ENCODE measurements at regions not wholly inside any gene's neighbourhood (a gene's known extent, or its start where the extent isn't known, plus 50 kb on each side); places are given as distances from the start of the nearest gene placed in this dataset.

DNA sequence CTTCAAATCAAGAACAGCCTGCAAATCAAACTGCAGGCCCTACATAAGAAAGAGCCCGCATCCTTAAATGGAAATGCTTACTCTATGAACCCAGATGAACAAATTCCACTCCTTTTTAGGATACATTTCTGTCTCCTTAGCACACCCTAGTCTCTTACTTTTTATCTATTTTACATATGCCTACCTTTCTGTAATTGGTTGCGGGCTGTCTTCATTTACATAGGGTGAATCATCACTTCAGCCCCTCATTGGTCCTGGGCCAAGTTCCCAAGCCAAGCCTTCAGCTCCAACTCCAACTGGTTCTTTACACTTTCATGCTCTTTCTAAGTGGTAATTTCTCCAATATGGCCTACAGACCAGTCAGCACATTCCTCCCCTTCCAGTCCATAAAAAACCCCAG is 219.3 kb downstream of the TRAM1L1 start:
- intact Hi-C loops (cut with micrococcal nuclease; ENCODE audit: unreplicated experiment) = no loop called here
- H3K9me3 ChIP-seq (ENCODE audit: control insufficient read depth, insufficient read depth, low read depth, low read length) = no peaks in the 10 kb centered on the region
- H3K36me3 ChIP-seq (ENCODE audit: control insufficient read depth, insufficient read depth, low read length) = no peaks in the 10 kb centered on the region
- H3K27ac ChIP-seq (ENCODE audit: low read length) = no peak overlapping the region
- H3K4me3 ChIP-seq (ENCODE audit: low read depth in 2 of 2, low read length in 2 of 2) = no peak overlapping the region
- H3K4me1 ChIP-seq (ENCODE audit: control insufficient read depth, insufficient read depth, low read length) = no peaks in the 10 kb centered on the region
- no peak for TF ChIP-seq SIN3A (IDR thresholded peaks at IDR 0.05; ENCODE audit: borderline replicate concordance, insufficient read depth, low read depth, low read length)
- TF ChIP-seq TCF7L2 (IDR thresholded peaks at IDR 0.05; ENCODE audit: low read depth, low read length) = no peak
- TF ChIP-seq, protein P1, sequence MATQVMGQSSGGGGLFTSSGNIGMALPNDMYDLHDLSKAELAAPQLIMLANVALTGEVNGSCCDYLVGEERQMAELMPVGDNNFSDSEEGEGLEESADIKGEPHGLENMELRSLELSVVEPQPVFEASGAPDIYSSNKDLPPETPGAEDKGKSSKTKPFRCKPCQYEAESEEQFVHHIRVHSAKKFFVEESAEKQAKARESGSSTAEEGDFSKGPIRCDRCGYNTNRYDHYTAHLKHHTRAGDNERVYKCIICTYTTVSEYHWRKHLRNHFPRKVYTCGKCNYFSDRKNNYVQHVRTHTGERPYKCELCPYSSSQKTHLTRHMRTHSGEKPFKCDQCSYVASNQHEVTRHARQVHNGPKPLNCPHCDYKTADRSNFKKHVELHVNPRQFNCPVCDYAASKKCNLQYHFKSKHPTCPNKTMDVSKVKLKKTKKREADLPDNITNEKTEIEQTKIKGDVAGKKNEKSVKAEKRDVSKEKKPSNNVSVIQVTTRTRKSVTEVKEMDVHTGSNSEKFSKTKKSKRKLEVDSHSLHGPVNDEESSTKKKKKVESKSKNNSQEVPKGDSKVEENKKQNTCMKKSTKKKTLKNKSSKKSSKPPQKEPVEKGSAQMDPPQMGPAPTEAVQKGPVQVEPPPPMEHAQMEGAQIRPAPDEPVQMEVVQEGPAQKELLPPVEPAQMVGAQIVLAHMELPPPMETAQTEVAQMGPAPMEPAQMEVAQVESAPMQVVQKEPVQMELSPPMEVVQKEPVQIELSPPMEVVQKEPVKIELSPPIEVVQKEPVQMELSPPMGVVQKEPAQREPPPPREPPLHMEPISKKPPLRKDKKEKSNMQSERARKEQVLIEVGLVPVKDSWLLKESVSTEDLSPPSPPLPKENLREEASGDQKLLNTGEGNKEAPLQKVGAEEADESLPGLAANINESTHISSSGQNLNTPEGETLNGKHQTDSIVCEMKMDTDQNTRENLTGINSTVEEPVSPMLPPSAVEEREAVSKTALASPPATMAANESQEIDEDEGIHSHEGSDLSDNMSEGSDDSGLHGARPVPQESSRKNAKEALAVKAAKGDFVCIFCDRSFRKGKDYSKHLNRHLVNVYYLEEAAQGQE (IDR thresholded peaks at IDR 0.05; ENCODE audit: insufficient read depth in 1 of 2, low read depth in 2 of 2, low read length in 1 of 2) = no peak
- TF ChIP-seq, protein P2, sequence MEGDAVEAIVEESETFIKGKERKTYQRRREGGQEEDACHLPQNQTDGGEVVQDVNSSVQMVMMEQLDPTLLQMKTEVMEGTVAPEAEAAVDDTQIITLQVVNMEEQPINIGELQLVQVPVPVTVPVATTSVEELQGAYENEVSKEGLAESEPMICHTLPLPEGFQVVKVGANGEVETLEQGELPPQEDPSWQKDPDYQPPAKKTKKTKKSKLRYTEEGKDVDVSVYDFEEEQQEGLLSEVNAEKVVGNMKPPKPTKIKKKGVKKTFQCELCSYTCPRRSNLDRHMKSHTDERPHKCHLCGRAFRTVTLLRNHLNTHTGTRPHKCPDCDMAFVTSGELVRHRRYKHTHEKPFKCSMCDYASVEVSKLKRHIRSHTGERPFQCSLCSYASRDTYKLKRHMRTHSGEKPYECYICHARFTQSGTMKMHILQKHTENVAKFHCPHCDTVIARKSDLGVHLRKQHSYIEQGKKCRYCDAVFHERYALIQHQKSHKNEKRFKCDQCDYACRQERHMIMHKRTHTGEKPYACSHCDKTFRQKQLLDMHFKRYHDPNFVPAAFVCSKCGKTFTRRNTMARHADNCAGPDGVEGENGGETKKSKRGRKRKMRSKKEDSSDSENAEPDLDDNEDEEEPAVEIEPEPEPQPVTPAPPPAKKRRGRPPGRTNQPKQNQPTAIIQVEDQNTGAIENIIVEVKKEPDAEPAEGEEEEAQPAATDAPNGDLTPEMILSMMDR (IDR thresholded peaks at IDR 0.05) = no peak
- TF ChIP-seq POLR2AphosphoS5 (IDR thresholded peaks at IDR 0.05; ENCODE audit: low read depth, low read length) = no peak
- ATAC-seq (no peak), DNase-seq (ENCODE audit: low read depth, low spot score) (no peak)
- ChIA-PET POLR2A (no interaction called here), CTCF (no interaction called here)
- BruUV-seq (replicated peaks) = no TSS peak
- in situ Hi-C loops (cut with HindIII; ENCODE audit: low pct_unique_long_range_greater_than_20kb, low sequenced_read_pairs) = no loop called here
- no peaks in the 10 kb centered on the region for H3K27me3 ChIP-seq (ENCODE audit: control insufficient read depth, insufficient read depth, low read length)

DNA sequence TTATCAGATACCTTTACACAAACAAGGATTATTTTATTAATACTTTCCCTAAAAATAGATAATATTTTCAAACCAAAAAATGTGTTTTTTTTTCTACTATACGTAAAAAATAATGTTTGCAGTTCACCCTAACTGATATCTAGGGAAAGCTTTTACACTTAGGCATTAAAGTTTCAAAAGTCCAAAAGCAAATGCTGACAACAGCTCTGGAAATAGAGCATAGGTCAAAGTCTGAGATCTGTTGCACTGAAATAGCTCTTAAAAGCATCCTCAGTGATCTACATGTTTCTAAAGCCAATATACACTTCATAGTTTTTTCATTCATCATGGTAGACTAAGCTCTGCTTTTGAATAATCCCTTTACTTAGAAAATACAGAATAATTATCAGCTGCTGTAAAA is 222.8 kb downstream of the TRAM1L1 start:
- ChIA-PET POLR2A (no interaction called here), CTCF (no interaction called here)
- DNase-seq (ENCODE audit: low read depth, low spot score) = no peak
- H3K9me3 ChIP-seq (ENCODE audit: control insufficient read depth, insufficient read depth, low read depth, low read length) = no peaks in the 10 kb centered on the region
- H3K36me3 ChIP-seq (ENCODE audit: control insufficient read depth, insufficient read depth, low read length) = no peaks in the 10 kb centered on the region
- TF ChIP-seq, protein P1 (IDR thresholded peaks at IDR 0.05; ENCODE audit: insufficient read depth in 1 of 2, low read depth in 2 of 2, low read length in 1 of 2) = no peak
- TF ChIP-seq POLR2AphosphoS5 (IDR thresholded peaks at IDR 0.05; ENCODE audit: low read depth, low read length) = no peak
- TF ChIP-seq, protein P2 (IDR thresholded peaks at IDR 0.05) = no peak
- no peak for TF ChIP-seq SIN3A (IDR thresholded peaks at IDR 0.05; ENCODE audit: borderline replicate concordance, insufficient read depth, low read depth, low read length)
- TF ChIP-seq TCF7L2 (IDR thresholded peaks at IDR 0.05; ENCODE audit: low read depth, low read length) = no peak
- BruUV-seq (replicated peaks) = no TSS peak
- H3K27me3 ChIP-seq (ENCODE audit: control insufficient read depth, insufficient read depth, low read length) = no peaks in the 10 kb centered on the region
- in situ Hi-C loops (cut with HindIII; ENCODE audit: low pct_unique_long_range_greater_than_20kb, low sequenced_read_pairs) = no loop called here
- no peak overlapping the region for H3K4me3 ChIP-seq (ENCODE audit: low read depth in 2 of 2, low read length in 2 of 2)
- ATAC-seq = no peak
- no peaks in the 10 kb centered on the region for H3K4me1 ChIP-seq (ENCODE audit: control insufficient read depth, insufficient read depth, low read length)
- intact Hi-C loops (cut with micrococcal nuclease; ENCODE audit: unreplicated experiment) = no loop called here
- H3K27ac ChIP-seq (ENCODE audit: low read length) = no peak overlapping the region
